ENCODE measurements at regions not wholly inside any gene's neighbourhood (a gene's known extent, or its start where the extent isn't known, plus 50 kb on each side); places are given as distances from the start of the nearest gene placed in this dataset.
"Not testable (repeated sequence)": the region's sequence is repeated elsewhere in the genome, so short reads cannot be mapped to it uniquely, and the experiment has no call there.

GRCh38 chr3:5701005-5701404, 513.5 kb downstream of the EDEM1 start:
- TF ChIP-seq POLR2A, CTCF (IDR thresholded peaks at IDR 0.05): not testable (repeated sequence)
